Adrenal gland (tissue), 9 donors: ENCODE measurements at regions not wholly inside any gene's neighbourhood (a gene's known extent, or its start where the extent isn't known, plus 50 kb on each side); places are given as distances from the start of the nearest gene placed in this dataset.

ENCODE experiments used
- DNase-seq, 7 donors: peaks; one replicate each; pipeline ENCODE4 v3.0.0-alpha.2; 2019 to 2020
- H3K27ac ChIP-seq, 5 donors: fragments of 200-600 bp; sonication (generic) in 4 of 5; 1 replicate in 3 of 5; 2 replicates in 2 of 5; pipeline versions ENCODE4 v1.5.1 to v1.8.0; 2016 to 2020; ENCODE audit warnings: mild to moderate bottlenecking in 1 of 5
- H3K27me3 ChIP-seq: fragments of 200-600 bp; 2 replicates; pipeline ENCODE4 v1.8.0; 2021
- H3K36me3 ChIP-seq, 2 donors: fragments of 200-600 bp; replicated peaks in 1 of 2; 1 replicate in 1 of 2; 2 replicates in 1 of 2; pipeline versions ENCODE4 v1.5.1 to v1.8.0; 2018 to 2022
- H3K4me1 ChIP-seq, 2 donors: fragments of 200-600 bp; replicated peaks in 1 of 2; 1 replicate in 1 of 2; 2 replicates in 1 of 2; pipeline versions ENCODE4 v1.5.1 to v1.8.0; 2018 to 2021
- H3K4me3 ChIP-seq, 4 donors: fragments of 200-600 bp; sonication (generic) in 3 of 4; one replicate each; pipeline ENCODE4 v1.5.1; 2016 to 2018
- H3K9me3 ChIP-seq, 3 donors: fragments of 200-600 bp; sonication (generic) in 1 of 3; replicated peaks in 1 of 3; 1 replicate in 2 of 3; 2 replicates in 1 of 3; pipeline versions ENCODE4 v1.5.1 to v1.8.0; 2016 to 2021
- CTCF ChIP-seq, 6 experiments: fragments of 450-650 bp in 4 of 6; fragments of 200-600 bp in 2 of 6; sonication (generic) in 1 of 6; IDR thresholded peaks; 1 replicate in 5 of 6; 2 replicates in 1 of 6; pipeline versions ENCODE4 v1.5.1 to v1.8.0; 2016 to 2021; ENCODE audit warnings: antibody characterized with exemption in 6 of 6, mild to moderate bottlenecking in 2 of 6, moderate library complexity in 1 of 6
- POLR2A ChIP-seq, 2 donors: fragments of 450-650 bp; IDR thresholded peaks; one replicate each; pipeline ENCODE4 v1.6.1; 2017; ENCODE audit warnings: antibody characterized with exemption in 2 of 2, mild to moderate bottlenecking in 2 of 2, moderate library complexity in 1 of 2
- WGBS, 4 donors: extraction: QIAGEN DNeasy Blood & Tissue Kit in 2 of 4; methylation state at CpG; one replicate each; pipeline versions ENCODE4 v1.1.5 to v1.1.7; 2013 to 2017; 5-methylcytosine and 5-hydroxymethylcytosine counted together
- intact Hi-C, 2 donors: fragments of 100-400 bp; cut with DNase I; formaldehyde crosslinking; loops; one replicate each; pipeline versions ENCODE4 v1.14.1 to v1.15.0; 2022 to 2023
- donor health status: healthy with polysubstance abuse.
- donor health status: Bipolar disorder and iron deficiency.
- donor health status: DM: yes; HTN: yes; CAD: no.
- donor health status: DM: no; HTN: no; CAD: no.
- donor health status: DM: no; HTN: no; CAD: no.

GRCh38 chr1:185634704-185635103 lies 99.5 kb upstream of the HMCN1 start:
- H3K36me3 ChIP-seq = no peaks in the 10 kb centered on the region
- intact Hi-C loops = no loop called here
- H3K4me1 ChIP-seq = no peaks in the 10 kb centered on the region
- H3K4me3 ChIP-seq = no peak overlapping the region
- H3K27me3 ChIP-seq = no peaks in the 10 kb centered on the region
- no peaks in the 10 kb centered on the region for H3K9me3 ChIP-seq
- no peak overlapping the region for H3K27ac ChIP-seq
- 92 to 94% (median 93%) methylated on average over 4 of the region's 4 CpGs for WGBS, 4 donors
- no peak for TF ChIP-seq CTCF (IDR thresholded peaks at IDR 0.05)
- no peak for TF ChIP-seq POLR2A (IDR thresholded peaks at IDR 0.05)
- no peak for DNase-seq

- Histone ChIP-seq H3K27me3 (no peaks in the 10 kb centered on the region), H3K36me3 (no peaks in the 10 kb centered on the region), H3K4me3 (no peak overlapping the region), H3K9me3 (no peaks in the 10 kb centered on the region), H3K4me1 (no peaks in the 10 kb centered on the region), H3K27ac (no peak overlapping the region)
- TF ChIP-seq POLR2A (IDR thresholded peaks at IDR 0.05) (no peak), CTCF (IDR thresholded peaks at IDR 0.05) (no peak)
- DNase-seq = peak in 2 of 7 donors; percentile 11 to 21
- WGBS, 4 donors = 75 to 86% (median 76%) methylated on average over 4 of the region's 4 CpGs
- intact Hi-C loops = no loop called here
Observed at GRCh38 chr1:185632659-185633423, 101.3 kb upstream of the HMCN1 start.

- Histone ChIP-seq H3K9me3 (no peaks in the 10 kb centered on the region), H3K27ac (no peak overlapping the region), H3K36me3 (no peaks in the 10 kb centered on the region), H3K4me1 (no peaks in the 10 kb centered on the region), H3K4me3 (no peak overlapping the region), H3K27me3 (no peaks in the 10 kb centered on the region)
- intact Hi-C loops = no loop called here
- DNase-seq = no peak
- WGBS, 4 donors = 97 to 100% (median 99%) methylated on average over 1 of the region's 1 CpG
- TF ChIP-seq POLR2A (IDR thresholded peaks at IDR 0.05) (no peak), CTCF (IDR thresholded peaks at IDR 0.05) (no peak)
Observed at GRCh38 chr1:185631843-185632242, 102.3 kb upstream of the HMCN1 start.

- WGBS, 4 donors = 84 to 93% (median 89%) methylated on average over 2 of the region's 2 CpGs
- Histone ChIP-seq H3K4me1 (no peaks in the 10 kb centered on the region), H3K36me3 (no peaks in the 10 kb centered on the region), H3K9me3 (no peaks in the 10 kb centered on the region), H3K27me3 (no peaks in the 10 kb centered on the region), H3K4me3 (no peak overlapping the region), H3K27ac (no peak overlapping the region)
- no peak for DNase-seq
- no peak for TF ChIP-seq POLR2A (IDR thresholded peaks at IDR 0.05)
- intact Hi-C loops = no loop called here
Observed at GRCh38 chr1:185627761-185628501, 106.3 kb upstream of the HMCN1 start.
